CD14-positive monocyte (primary cell): ENCODE measurements at regions not wholly inside any gene's neighbourhood (a gene's known extent, or its start where the extent isn't known, plus 50 kb on each side); places are given as distances from the start of the nearest gene placed in this dataset.

Experiments used
- DNase-seq, 3 donors: peaks; one replicate each; pipeline ENCODE4 v3.0.0-alpha.2; 2011 to 2022
- H2AFZ ChIP-seq: 2 replicates; pipeline ENCODE4 v1.6.0; 2012; ENCODE audit warnings: mild to moderate bottlenecking, low read depth, low read length, inconsistent platforms; ENCODE audit not compliant: insufficient read depth, poor library complexity, severe bottlenecking
- H3K27ac ChIP-seq, 2 donors: 1 replicate in 1 of 2; 2 replicates in 1 of 2; pipeline ENCODE4 v1.5.1; 2012 to 2013; ENCODE audit warnings: low read length in 2 of 2, control low read depth in 1 of 2, inconsistent platforms in 1 of 2, low read depth in 1 of 2, mild to moderate bottlenecking in 1 of 2
- H3K27me3 ChIP-seq, 2 donors: one replicate each; pipeline versions ENCODE4 v1.6.0 to v1.6.1; 2011 to 2013; ENCODE audit warnings: low read length in 2 of 2; ENCODE audit not compliant: control insufficient read depth in 2 of 2, insufficient read depth in 2 of 2
- H3K36me3 ChIP-seq, 2 donors: replicated peaks in 1 of 2; 1 replicate in 1 of 2; 2 replicates in 1 of 2; pipeline versions ENCODE4 v1.5.1 to v1.6.1; 2012 to 2013; ENCODE audit warnings: low read length in 2 of 2, control low read depth in 1 of 2, inconsistent platforms in 1 of 2, mild to moderate bottlenecking in 1 of 2; ENCODE audit not compliant: insufficient read depth in 2 of 2, control insufficient read depth in 1 of 2
- H3K4me1 ChIP-seq, 2 donors: 1 replicate in 1 of 2; 2 replicates in 1 of 2; pipeline versions ENCODE4 v1.5.1 to v1.6.1; 2012 to 2013; ENCODE audit warnings: low read length in 2 of 2, control low read depth in 1 of 2, inconsistent platforms in 1 of 2, mild to moderate bottlenecking in 1 of 2, moderate library complexity in 1 of 2; ENCODE audit not compliant: insufficient read depth in 2 of 2, control insufficient read depth in 1 of 2
- H3K4me2 ChIP-seq: replicated peaks from 2 replicates; pipeline ENCODE3; 2012; ENCODE audit warnings: low read length, moderate library complexity, mild to moderate bottlenecking; ENCODE audit not compliant: poor library complexity, severe bottlenecking; ENCODE audit errors: extremely low read depth
- H3K4me3 ChIP-seq, 3 experiments: fragments of 200-600 bp in 1 of 3; sonication (generic) in 1 of 3; replicated peaks in 1 of 3; 1 replicate in 2 of 3; 2 replicates in 1 of 3; pipeline ENCODE4 v1.5.1; 2011 to 2013; ENCODE audit warnings: low read length in 3 of 3, mild to moderate bottlenecking in 3 of 3, control low read depth in 2 of 3, low read depth in 2 of 3, inconsistent platforms in 1 of 3, moderate library complexity in 1 of 3
- H3K79me2 ChIP-seq: 2 replicates; pipeline ENCODE4 v1.6.0; 2012; ENCODE audit warnings: mild to moderate bottlenecking, control low read depth, inconsistent platforms, low read length, moderate library complexity; ENCODE audit not compliant: insufficient read depth
- H3K9ac ChIP-seq: 2 replicates; pipeline ENCODE4 v1.6.0; 2017; ENCODE audit warnings: low read length, mild to moderate bottlenecking; ENCODE audit not compliant: insufficient read depth, poor library complexity, severe bottlenecking
- H3K9me3 ChIP-seq, 2 donors: replicated peaks in 1 of 2; 1 replicate in 1 of 2; 2 replicates in 1 of 2; pipeline versions ENCODE4 v1.5.1 to v1.6.1; 2012 to 2013; ENCODE audit warnings: low read length in 2 of 2, control low read depth in 1 of 2; ENCODE audit not compliant: control insufficient read depth in 1 of 2, insufficient read depth in 1 of 2
- H4K20me1 ChIP-seq: 2 replicates; pipeline ENCODE4 v1.6.0; 2012; ENCODE audit warnings: mild to moderate bottlenecking, low read length, control low read depth, moderate library complexity; ENCODE audit not compliant: insufficient read depth
- H3K27ac Mint-ChIP-seq, 7 donors: one replicate each; pipeline ENCODE4 v1.8.0; 2020; ENCODE audit warnings: mild to moderate bottlenecking in 7 of 7, mixed read lengths in 7 of 7, moderate library complexity in 6 of 7, inconsistent platforms in 2 of 7
- H3K27me3 Mint-ChIP-seq, 3 donors: one replicate each; pipeline ENCODE4 v1.8.0; 2021 to 2022; ENCODE audit warnings: low read depth in 3 of 3, mild to moderate bottlenecking in 3 of 3, mixed read lengths in 3 of 3, moderate library complexity in 3 of 3, inconsistent platforms in 1 of 3
- H3K36me3 Mint-ChIP-seq, 2 donors: one replicate each; pipeline ENCODE4 v1.8.0; 2020; ENCODE audit warnings: mixed read lengths in 2 of 2, inconsistent platforms in 1 of 2, mild to moderate bottlenecking in 1 of 2
- H3K4me1 Mint-ChIP-seq: one replicate; pipeline ENCODE4 v1.8.0; 2020; ENCODE audit warnings: mild to moderate bottlenecking, mixed read lengths
- H3K4me3 Mint-ChIP-seq, 2 donors: one replicate each; pipeline ENCODE4 v1.8.0; 2020; ENCODE audit warnings: mild to moderate bottlenecking in 2 of 2, mixed read lengths in 2 of 2, moderate library complexity in 1 of 2
- H3K9me3 Mint-ChIP-seq, 7 donors: one replicate each; pipeline ENCODE4 v1.8.0; 2020 to 2022; ENCODE audit warnings: mixed read lengths in 7 of 7, mild to moderate bottlenecking in 6 of 7, moderate library complexity in 6 of 7, inconsistent platforms in 2 of 7
- WGBS: methylation state at CpG from one replicate; pipeline ENCODE4 v1.1.5; 2013; ENCODE audit warnings: missing lambda C conversion rate; ENCODE audit not compliant: insufficient coverage; 5-methylcytosine and 5-hydroxymethylcytosine counted together
- intact Hi-C, 2 donors: fragments of 100-400 bp; cut with micrococcal nuclease; formaldehyde crosslinking; loops; one replicate each; pipeline versions ENCODE4 v1.15.0 to v1.15.1; 2023
- TF ChIP-seq, protein P1 (sequence below): fragments of 200-600 bp; IDR thresholded peaks from one replicate; pipeline ENCODE4 v1.8.0; 2022; ENCODE audit warnings: antibody characterized with exemption, mild to moderate bottlenecking

DNA sequence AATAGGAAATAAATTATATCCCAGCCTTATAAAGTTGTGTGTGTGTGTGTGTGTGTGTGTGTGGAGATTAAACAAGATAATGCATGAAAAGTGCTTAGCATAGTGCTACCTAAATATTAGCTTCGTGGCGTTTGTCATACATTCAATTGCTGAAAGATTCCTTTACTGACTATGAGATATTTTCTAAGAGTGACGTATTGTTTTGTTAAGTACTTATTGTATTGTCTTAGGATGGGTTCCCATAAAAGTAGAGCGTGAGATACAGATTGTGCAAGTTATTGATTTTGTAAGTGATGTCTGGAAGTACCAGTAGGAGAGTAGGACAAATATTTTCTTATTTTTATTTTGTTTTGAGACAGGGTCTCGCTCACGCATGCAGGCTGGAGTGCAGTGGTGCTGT lies 730.0 kb downstream of the CDH8 start:
- Mint-ChIP-seq H3K36me3 (no peaks in the 10 kb centered on the region), H3K4me1 (no peaks in the 10 kb centered on the region), H3K4me3 (no peak overlapping the region), H3K27me3 (no peaks in the 10 kb centered on the region), H3K9me3 (peaks cover 0 to 6% (median 2%) of the 10 kb centered on the region in 7 donors), H3K27ac (no peak overlapping the region)
- WGBS = 100% methylated on average over 2 of the region's 6 CpGs
- Histone ChIP-seq H3K9me3 (no peaks in the 10 kb centered on the region), H3K36me3 (no peaks in the 10 kb centered on the region), H3K4me3 (no peak overlapping the region), H2AFZ (no peak overlapping the region), H4K20me1 (no peaks in the 10 kb centered on the region), H3K4me2 (no peak overlapping the region), H3K4me1 (no peaks in the 10 kb centered on the region), H3K27ac (no peak overlapping the region), H3K27me3 (no peaks in the 10 kb centered on the region), H3K79me2 (no peaks in the 10 kb centered on the region), H3K9ac (no peak overlapping the region)
- DNase-seq = no peak
- intact Hi-C loops = no loop called here
- TF ChIP-seq, protein P1, sequence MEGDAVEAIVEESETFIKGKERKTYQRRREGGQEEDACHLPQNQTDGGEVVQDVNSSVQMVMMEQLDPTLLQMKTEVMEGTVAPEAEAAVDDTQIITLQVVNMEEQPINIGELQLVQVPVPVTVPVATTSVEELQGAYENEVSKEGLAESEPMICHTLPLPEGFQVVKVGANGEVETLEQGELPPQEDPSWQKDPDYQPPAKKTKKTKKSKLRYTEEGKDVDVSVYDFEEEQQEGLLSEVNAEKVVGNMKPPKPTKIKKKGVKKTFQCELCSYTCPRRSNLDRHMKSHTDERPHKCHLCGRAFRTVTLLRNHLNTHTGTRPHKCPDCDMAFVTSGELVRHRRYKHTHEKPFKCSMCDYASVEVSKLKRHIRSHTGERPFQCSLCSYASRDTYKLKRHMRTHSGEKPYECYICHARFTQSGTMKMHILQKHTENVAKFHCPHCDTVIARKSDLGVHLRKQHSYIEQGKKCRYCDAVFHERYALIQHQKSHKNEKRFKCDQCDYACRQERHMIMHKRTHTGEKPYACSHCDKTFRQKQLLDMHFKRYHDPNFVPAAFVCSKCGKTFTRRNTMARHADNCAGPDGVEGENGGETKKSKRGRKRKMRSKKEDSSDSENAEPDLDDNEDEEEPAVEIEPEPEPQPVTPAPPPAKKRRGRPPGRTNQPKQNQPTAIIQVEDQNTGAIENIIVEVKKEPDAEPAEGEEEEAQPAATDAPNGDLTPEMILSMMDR = no peak

DNA sequence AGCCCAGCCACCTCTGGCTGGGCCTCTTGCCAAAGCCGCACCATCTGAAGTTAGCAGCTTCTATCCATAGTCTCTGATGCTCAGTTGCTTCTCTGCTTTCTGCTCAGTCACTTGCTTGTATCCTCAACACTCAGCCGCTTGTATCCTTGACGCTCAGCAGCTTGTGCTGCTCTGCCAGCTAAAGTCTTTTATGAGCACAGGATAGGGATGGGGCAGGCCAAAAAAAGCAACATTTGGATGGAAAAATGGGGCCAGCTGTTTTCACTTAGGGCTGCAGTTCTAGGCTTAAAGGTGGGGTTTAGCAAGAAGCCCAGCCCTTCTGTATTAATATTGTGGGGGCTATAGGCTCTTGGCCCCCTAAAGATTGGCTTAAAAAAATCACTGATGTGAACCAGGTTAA lies 739.4 kb downstream of the CDH8 start:
- TF ChIP-seq, protein P1 = no peak
- no peak overlapping the region for H3K9ac ChIP-seq
- H3K36me3 ChIP-seq = no peaks in the 10 kb centered on the region
- Mint-ChIP-seq H3K4me1 (no peaks in the 10 kb centered on the region), H3K9me3 (peaks cover 0 to 2% (median 0%) of the 10 kb centered on the region in 7 donors), H3K27me3 (no peaks in the 10 kb centered on the region), H3K4me3 (no peak overlapping the region), H3K36me3 (no peaks in the 10 kb centered on the region), H3K27ac (no peak overlapping the region)
- no peak overlapping the region for H2AFZ ChIP-seq
- H3K27ac ChIP-seq = no peak overlapping the region
- H3K4me2 ChIP-seq = no peak overlapping the region
- H3K9me3 ChIP-seq = no peaks in the 10 kb centered on the region
- WGBS = 100% methylated on average over 1 of the region's 3 CpGs
- no peak for DNase-seq
- no peaks in the 10 kb centered on the region for H3K4me1 ChIP-seq
- H3K27me3 ChIP-seq = no peaks in the 10 kb centered on the region
- intact Hi-C loops = no loop called here
- H3K4me3 ChIP-seq = no peak overlapping the region
- H4K20me1 ChIP-seq = no peaks in the 10 kb centered on the region
- H3K79me2 ChIP-seq = no peaks in the 10 kb centered on the region
